PC-9 (cell line): ENCODE measurements at regions not wholly inside any gene's neighbourhood (a gene's known extent, or its start where the extent isn't known, plus 50 kb on each side); places are given as distances from the start of the nearest gene placed in this dataset.

Source experiments
- BruUV-seq: library from RNA; stranded (reverse); fragments of 400-500 nt; replicated peaks from 2 replicates; lab custom pipeline; 2021; lab: Mats Ljungman, UMichigan
- CTCF ChIA-PET: fragments of 300-600 bp; sonication (Branson Sonifier 250); formaldehyde crosslinking; loops from one replicate; lab custom pipeline; 2022; ENCODE audit warnings: antibody characterized with exemption; lab: Charles Lee
- POLR2A ChIA-PET: fragments of 300-600 bp; sonication (Branson Sonifier 250); formaldehyde crosslinking; loops from one replicate; lab custom pipeline; 2022; ENCODE audit warnings: antibody characterized with exemption; ENCODE audit not compliant: unreplicated experiment; lab: Charles Lee
- DNase-seq, 2 experiments: peaks; one replicate each; pipeline versions ENCODE4 v3.0.0 to v3.0.0-alpha.2; 2015 to 2022; ENCODE audit warnings: mixed read lengths in 1 of 2
- H2AFZ ChIP-seq: fragments of 200-600 bp; sonication (generic); 2 replicates; pipeline ENCODE4 v1.8.1; 2017; ENCODE audit warnings: antibody characterized with exemption
- H3F3A ChIP-seq: fragments of 200-600 bp; sonication (generic); 2 replicates; pipeline ENCODE4 v1.8.1; 2017; ENCODE audit warnings: antibody characterized with exemption, mild to moderate bottlenecking, low read depth; ENCODE audit not compliant: insufficient read depth
- H3K27ac ChIP-seq: fragments of 200-600 bp; sonication (generic); 2 replicates; pipeline ENCODE4 v1.6.1; 2016; ENCODE audit warnings: mixed run types
- H3K27me3 ChIP-seq: fragments of 200-600 bp; sonication (generic); 2 replicates; pipeline ENCODE4 v1.6.1; 2016; ENCODE audit warnings: low read depth, mixed run types; ENCODE audit not compliant: insufficient read depth
- H3K36me3 ChIP-seq: fragments of 200-600 bp; sonication (generic); 2 replicates; pipeline ENCODE4 v1.6.1; 2016; ENCODE audit warnings: low read depth, mixed run types
- H3K4me1 ChIP-seq: fragments of 200-600 bp; sonication (generic); replicated peaks from 2 replicates; pipeline ENCODE4 v1.6.1; 2016; ENCODE audit warnings: mixed run types; ENCODE audit not compliant: insufficient read depth
- H3K4me2 ChIP-seq: fragments of 200-600 bp; sonication (generic); 2 replicates; pipeline ENCODE4 v1.6.1; 2017; ENCODE audit warnings: mixed run types
- H3K4me3 ChIP-seq: fragments of 200-600 bp; sonication (generic); 2 replicates; pipeline ENCODE4 v1.6.1; 2016; ENCODE audit warnings: mixed run types
- H3K79me2 ChIP-seq: fragments of 200-600 bp; sonication (generic); 2 replicates; pipeline ENCODE4 v1.6.1; 2017; ENCODE audit warnings: low read depth, mixed run types
- H3K9me2 ChIP-seq: fragments of 200-600 bp; sonication (generic); 2 replicates; pipeline ENCODE4 v1.8.1; 2017; ENCODE audit warnings: mild to moderate bottlenecking; ENCODE audit not compliant: insufficient read depth
- H3K9me3 ChIP-seq: fragments of 200-600 bp; sonication (generic); 2 replicates; pipeline ENCODE4 v1.8.1; 2016; ENCODE audit warnings: low read depth; ENCODE audit not compliant: insufficient read depth
- H4K20me1 ChIP-seq: fragments of 200-600 bp; sonication (generic); 2 replicates; pipeline ENCODE4 v1.8.1; 2017; ENCODE audit not compliant: insufficient read depth
- EZH2 ChIP-seq: fragments of 200-600 bp; sonication (generic); IDR thresholded peaks from 2 replicates; pipeline ENCODE4 v1.8.0; 2017; ENCODE audit warnings: antibody characterized with exemption, low read depth
- intact Hi-C: fragments of 100-400 bp; cut with micrococcal nuclease; formaldehyde crosslinking; loops from one replicate; pipeline ENCODE4 v1.10.0; 2022; ENCODE audit not compliant: unreplicated experiment
- TF ChIP-seq, protein P1 (sequence below): fragments of 200-600 bp; sonication (generic); conservative IDR thresholded peaks from 2 replicates; pipeline ENCODE4 v1.6.1; 2017; ENCODE audit warnings: mixed run types, antibody characterized with exemption, mild to moderate bottlenecking, moderate library complexity

- no peaks in the 10 kb centered on the region for H3K27me3 ChIP-seq
- no peaks in the 10 kb centered on the region for H3K36me3 ChIP-seq
- H3F3A ChIP-seq, result no peaks in the 10 kb centered on the region
- H3K79me2 ChIP-seq, result no peaks in the 10 kb centered on the region
- no TSS peak for BruUV-seq
- POLR2A ChIA-PET, result interaction anchor here (0.7 kb wide), 1 partner anchor 1457 kb away, joined by 6 read pairs; no protein-coding TSS in a partner anchor
- intact Hi-C loops, result no loop called here
- no peak overlapping the region for H3K27ac ChIP-seq
- no peaks in the 10 kb centered on the region for H4K20me1 ChIP-seq
- CTCF ChIA-PET, result interaction anchor here (0.6 kb wide), 1 partner anchor 1671 kb away, joined by 5 read pairs; no protein-coding TSS in a partner anchor
- H3K4me3 ChIP-seq, result no peak overlapping the region
- TF ChIP-seq, protein P1, sequence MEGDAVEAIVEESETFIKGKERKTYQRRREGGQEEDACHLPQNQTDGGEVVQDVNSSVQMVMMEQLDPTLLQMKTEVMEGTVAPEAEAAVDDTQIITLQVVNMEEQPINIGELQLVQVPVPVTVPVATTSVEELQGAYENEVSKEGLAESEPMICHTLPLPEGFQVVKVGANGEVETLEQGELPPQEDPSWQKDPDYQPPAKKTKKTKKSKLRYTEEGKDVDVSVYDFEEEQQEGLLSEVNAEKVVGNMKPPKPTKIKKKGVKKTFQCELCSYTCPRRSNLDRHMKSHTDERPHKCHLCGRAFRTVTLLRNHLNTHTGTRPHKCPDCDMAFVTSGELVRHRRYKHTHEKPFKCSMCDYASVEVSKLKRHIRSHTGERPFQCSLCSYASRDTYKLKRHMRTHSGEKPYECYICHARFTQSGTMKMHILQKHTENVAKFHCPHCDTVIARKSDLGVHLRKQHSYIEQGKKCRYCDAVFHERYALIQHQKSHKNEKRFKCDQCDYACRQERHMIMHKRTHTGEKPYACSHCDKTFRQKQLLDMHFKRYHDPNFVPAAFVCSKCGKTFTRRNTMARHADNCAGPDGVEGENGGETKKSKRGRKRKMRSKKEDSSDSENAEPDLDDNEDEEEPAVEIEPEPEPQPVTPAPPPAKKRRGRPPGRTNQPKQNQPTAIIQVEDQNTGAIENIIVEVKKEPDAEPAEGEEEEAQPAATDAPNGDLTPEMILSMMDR, result no peak
- TF ChIP-seq EZH2, result no peak
- no peak for DNase-seq
- no peaks in the 10 kb centered on the region for H3K9me3 ChIP-seq
- H3K9me2 ChIP-seq, result no peaks in the 10 kb centered on the region
- no peak overlapping the region for H3K4me2 ChIP-seq
- H2AFZ ChIP-seq, result no peak overlapping the region
- no peaks in the 10 kb centered on the region for H3K4me1 ChIP-seq
These were observed 1032.2 kb upstream of the SLC10A2 start for GRCh38 chr13:104098421-104098820.

- Histone ChIP-seq H3K79me2 (no peaks in the 10 kb centered on the region), H3K9me3 (no peaks in the 10 kb centered on the region), H3K36me3 (no peaks in the 10 kb centered on the region), H2AFZ (peak overlapping the region; percentile 59; the same call in 1 of the 2 replicates), H4K20me1 (no peaks in the 10 kb centered on the region), H3K4me1 (no peaks in the 10 kb centered on the region), H3K4me3 (no peak overlapping the region), H3K9me2 (no peaks in the 10 kb centered on the region), H3K4me2 (no peak overlapping the region), H3F3A (no peaks in the 10 kb centered on the region), H3K27me3 (no peaks in the 10 kb centered on the region), H3K27ac (no peak overlapping the region)
- intact Hi-C loops, result no loop called here
- ChIA-PET POLR2A (no interaction called here), CTCF (no interaction called here)
- DNase-seq, result no peak
- no TSS peak for BruUV-seq
- TF ChIP-seq EZH2, result no peak
- TF ChIP-seq, protein P1, result no peak
These were observed 1020.5 kb upstream of the SLC10A2 start for GRCh38 chr13:104086759-104087158.

- ChIA-PET POLR2A (no interaction called here), CTCF (no interaction called here)
- Histone ChIP-seq H3K9me3 (no peaks in the 10 kb centered on the region), H3K9me2 (no peaks in the 10 kb centered on the region), H3F3A (no peaks in the 10 kb centered on the region), H4K20me1 (no peaks in the 10 kb centered on the region), H3K36me3 (no peaks in the 10 kb centered on the region), H3K79me2 (no peaks in the 10 kb centered on the region), H3K4me2 (no peak overlapping the region), H3K4me1 (no peaks in the 10 kb centered on the region), H2AFZ (0 out of 2 replicates have a peak overlapping the region, but pooled peaks have one; percentile 4), H3K27ac (no peak overlapping the region), H3K27me3 (no peaks in the 10 kb centered on the region), H3K4me3 (no peak overlapping the region)
- intact Hi-C loops, result no loop called here
- no TSS peak for BruUV-seq
- TF ChIP-seq, protein P1, result no peak
- TF ChIP-seq EZH2, result no peak
- no peak for DNase-seq
These were observed 1020.0 kb upstream of the SLC10A2 start for GRCh38 chr13:104086210-104086609.
